ENCODE measurements at regions not wholly inside any gene's neighbourhood (a gene's known extent, or its start where the extent isn't known, plus 50 kb on each side); places are given as distances from the start of the nearest gene placed in this dataset.

DNA sequence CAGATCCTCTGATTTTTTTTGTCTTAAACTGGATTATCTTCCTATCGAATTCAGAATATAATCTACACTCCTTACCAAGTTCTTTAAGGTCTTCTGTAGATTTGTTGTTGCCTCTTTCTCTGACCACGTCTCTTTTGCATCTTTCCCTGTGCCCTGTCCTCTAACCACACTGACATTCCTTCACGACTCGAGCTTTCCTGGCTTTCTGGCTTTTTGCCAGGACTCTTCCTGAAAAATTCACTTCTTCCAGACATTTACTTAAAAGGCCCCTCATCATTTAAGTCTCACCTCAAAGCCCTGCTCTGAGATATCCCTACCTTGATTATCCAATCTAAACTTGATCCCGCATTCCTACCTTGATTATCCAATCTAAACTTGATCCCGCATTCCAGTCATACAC lies 422.3 kb upstream of the DCN start:
- TF ChIP-seq, protein P1, sequence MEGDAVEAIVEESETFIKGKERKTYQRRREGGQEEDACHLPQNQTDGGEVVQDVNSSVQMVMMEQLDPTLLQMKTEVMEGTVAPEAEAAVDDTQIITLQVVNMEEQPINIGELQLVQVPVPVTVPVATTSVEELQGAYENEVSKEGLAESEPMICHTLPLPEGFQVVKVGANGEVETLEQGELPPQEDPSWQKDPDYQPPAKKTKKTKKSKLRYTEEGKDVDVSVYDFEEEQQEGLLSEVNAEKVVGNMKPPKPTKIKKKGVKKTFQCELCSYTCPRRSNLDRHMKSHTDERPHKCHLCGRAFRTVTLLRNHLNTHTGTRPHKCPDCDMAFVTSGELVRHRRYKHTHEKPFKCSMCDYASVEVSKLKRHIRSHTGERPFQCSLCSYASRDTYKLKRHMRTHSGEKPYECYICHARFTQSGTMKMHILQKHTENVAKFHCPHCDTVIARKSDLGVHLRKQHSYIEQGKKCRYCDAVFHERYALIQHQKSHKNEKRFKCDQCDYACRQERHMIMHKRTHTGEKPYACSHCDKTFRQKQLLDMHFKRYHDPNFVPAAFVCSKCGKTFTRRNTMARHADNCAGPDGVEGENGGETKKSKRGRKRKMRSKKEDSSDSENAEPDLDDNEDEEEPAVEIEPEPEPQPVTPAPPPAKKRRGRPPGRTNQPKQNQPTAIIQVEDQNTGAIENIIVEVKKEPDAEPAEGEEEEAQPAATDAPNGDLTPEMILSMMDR (IDR thresholded peaks at IDR 0.05), result no peak
- no peak for TF ChIP-seq EP300 (IDR thresholded peaks at IDR 0.05)
